HL-60 (cell line): ENCODE measurements at regions not wholly inside any gene's neighbourhood (a gene's known extent, or its start where the extent isn't known, plus 50 kb on each side); places are given as distances from the start of the nearest gene placed in this dataset.

Source experiments
- DNase-seq, 2 experiments: peaks; one replicate each; pipeline ENCODE4 v3.0.0-alpha.2; 2010 to 2020; ENCODE audit warnings: low read depth in 1 of 2, low spot score in 1 of 2
- H3K27ac ChIP-seq: fragments of 250-450 bp; sonication (Bioruptor Pico); replicated peaks from 2 replicates; pipeline ENCODE4 v1.5.1; 2020; ENCODE audit warnings: mild to moderate bottlenecking, moderate library complexity
- H3K27me3 ChIP-seq: fragments of 250-450 bp; sonication (Bioruptor Pico); 2 replicates; pipeline ENCODE4 v1.5.1; 2021; ENCODE audit warnings: mild to moderate bottlenecking, moderate library complexity; ENCODE audit not compliant: insufficient read depth, poor library complexity, severe bottlenecking
- H3K4me3 ChIP-seq: replicated peaks from 2 replicates; pipeline ENCODE4 v1.5.1; 2011; ENCODE audit warnings: mild to moderate bottlenecking, control low read depth, low read length; ENCODE audit not compliant: insufficient read depth
- CTCF ChIP-seq: IDR thresholded peaks from one replicate; pipeline ENCODE4 v1.5.1; 2011; ENCODE audit warnings: low read length, control low read depth, inconsistent platforms; ENCODE audit not compliant: insufficient read depth
- GABPA ChIP-seq: IDR thresholded peaks from 2 replicates; pipeline ENCODE4 v1.6.1; 2012; ENCODE audit warnings: low read depth
- POLR2AphosphoS5 ChIP-seq: IDR thresholded peaks from 2 replicates; pipeline ENCODE4 v1.6.1; 2012; ENCODE audit warnings: low read depth
- REST ChIP-seq: IDR thresholded peaks from 2 replicates; pipeline ENCODE4 v1.6.1; 2012; ENCODE audit warnings: low read depth; ENCODE audit not compliant: insufficient replicate concordance
- SPI1 ChIP-seq: IDR thresholded peaks from 2 replicates; pipeline ENCODE4 v1.6.1; 2012; ENCODE audit warnings: low read depth, mild to moderate bottlenecking, borderline replicate concordance

- TF ChIP-seq POLR2AphosphoS5 (no peak), CTCF (no peak), REST (no peak), GABPA (no peak), SPI1 (no peak)
- no peaks in the 10 kb centered on the region for H3K27me3 ChIP-seq
Observed at GRCh38 chr21:16427587-16428087, 697.9 kb downstream of the USP25 start.

GRCh38 chr21:16437586-16437985 is 707.8 kb downstream of the USP25 start:
- Histone ChIP-seq H3K4me3 (no peak overlapping the region), H3K27me3 (no peaks in the 10 kb centered on the region), H3K27ac (no peak overlapping the region)
- TF ChIP-seq GABPA (no peak), SPI1 (no peak), REST (no peak), CTCF (no peak), POLR2AphosphoS5 (no peak)
- DNase-seq: no peak

More at GRCh38 chr21:16427587-16428087, 697.9 kb downstream of the USP25 start:
- DNase-seq: no peak
- Histone ChIP-seq H3K4me3 (no peak overlapping the region), H3K27ac (no peak overlapping the region)

- no peak for DNase-seq
- Histone ChIP-seq H3K27me3 (no peaks in the 10 kb centered on the region), H3K4me3 (no peak overlapping the region), H3K27ac (no peak overlapping the region)
- no peak for TF ChIP-seq REST
- TF ChIP-seq SPI1: no peak
- TF ChIP-seq CTCF: no peak
- no peak for TF ChIP-seq GABPA
- TF ChIP-seq POLR2AphosphoS5: no peak
Observed at GRCh38 chr21:16438761-16439160, 709.0 kb downstream of the USP25 start.
